MM.1S (cell line): ENCODE measurements at regions not wholly inside any gene's neighbourhood (a gene's known extent, or its start where the extent isn't known, plus 50 kb on each side); places are given as distances from the start of the nearest gene placed in this dataset.

Experiments used
- EZH2 ChIP-seq: fragments of 300-600 bp; sonication (generic); optimal IDR thresholded peaks from 2 replicates; pipeline ENCODE3; 2017; ENCODE audit warnings: low read depth, mild to moderate bottlenecking, antibody characterized with exemption, low read length, mixed read lengths
- EZH2phosphoT487 ChIP-seq: fragments of 300-600 bp; sonication (generic); IDR thresholded peaks from 2 replicates; pipeline ENCODE4 v1.6.1; 2018; ENCODE audit warnings: antibody characterized with exemption, low read length
- TF ChIP-seq, protein P1 (sequence below): fragments of 300-600 bp; sonication (generic); IDR thresholded peaks from 2 replicates; pipeline ENCODE4 v1.5.1; 2016; ENCODE audit warnings: antibody characterized with exemption, low read length, mixed read lengths

DNA sequence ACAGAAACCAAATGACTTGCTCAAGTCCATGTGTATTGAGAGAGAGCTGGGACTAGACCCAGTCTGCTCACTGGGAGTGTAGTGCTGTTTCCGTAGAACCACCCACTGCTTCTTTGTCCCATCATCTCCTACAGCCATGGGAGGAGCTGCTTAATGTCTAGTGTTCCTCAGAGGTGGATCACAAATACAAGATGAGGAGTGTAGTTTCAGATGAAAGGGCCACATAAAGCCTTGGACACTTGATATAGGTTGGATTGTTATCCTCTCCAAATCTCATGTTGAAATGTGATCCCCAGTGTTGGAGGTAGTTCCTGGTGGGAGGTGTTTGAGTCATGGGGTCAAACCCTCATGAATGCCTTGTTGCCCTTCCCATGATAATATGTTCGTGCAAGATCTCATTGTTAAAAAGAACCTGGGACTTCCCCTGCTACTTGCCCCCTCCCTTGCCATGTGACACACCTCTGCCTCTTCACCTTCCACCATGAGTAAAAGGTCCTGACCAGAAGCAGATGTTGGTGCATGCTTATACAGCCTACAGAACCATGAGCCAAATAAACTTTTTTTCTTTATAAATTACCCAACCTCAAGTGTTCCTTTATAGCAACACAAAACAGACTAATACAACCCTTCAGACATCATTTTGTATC is 127.5 kb upstream of the DNAH14 start:
- TF ChIP-seq, protein P1, sequence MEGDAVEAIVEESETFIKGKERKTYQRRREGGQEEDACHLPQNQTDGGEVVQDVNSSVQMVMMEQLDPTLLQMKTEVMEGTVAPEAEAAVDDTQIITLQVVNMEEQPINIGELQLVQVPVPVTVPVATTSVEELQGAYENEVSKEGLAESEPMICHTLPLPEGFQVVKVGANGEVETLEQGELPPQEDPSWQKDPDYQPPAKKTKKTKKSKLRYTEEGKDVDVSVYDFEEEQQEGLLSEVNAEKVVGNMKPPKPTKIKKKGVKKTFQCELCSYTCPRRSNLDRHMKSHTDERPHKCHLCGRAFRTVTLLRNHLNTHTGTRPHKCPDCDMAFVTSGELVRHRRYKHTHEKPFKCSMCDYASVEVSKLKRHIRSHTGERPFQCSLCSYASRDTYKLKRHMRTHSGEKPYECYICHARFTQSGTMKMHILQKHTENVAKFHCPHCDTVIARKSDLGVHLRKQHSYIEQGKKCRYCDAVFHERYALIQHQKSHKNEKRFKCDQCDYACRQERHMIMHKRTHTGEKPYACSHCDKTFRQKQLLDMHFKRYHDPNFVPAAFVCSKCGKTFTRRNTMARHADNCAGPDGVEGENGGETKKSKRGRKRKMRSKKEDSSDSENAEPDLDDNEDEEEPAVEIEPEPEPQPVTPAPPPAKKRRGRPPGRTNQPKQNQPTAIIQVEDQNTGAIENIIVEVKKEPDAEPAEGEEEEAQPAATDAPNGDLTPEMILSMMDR = no peak
- TF ChIP-seq EZH2 (no peak), EZH2phosphoT487 (no peak)
